DND-41 (cell line): ENCODE measurements at regions not wholly inside any gene's neighbourhood (a gene's known extent, or its start where the extent isn't known, plus 50 kb on each side); places are given as distances from the start of the nearest gene placed in this dataset.

Experiments used
- ATAC-seq: fragments of 200-7000 bp; cut with Tn5 transposase; 3 replicates; pipeline ENCODE4 v1.9.1; 2021; ENCODE audit warnings: low read depth; ENCODE audit not compliant: insufficient read depth
- DNase-seq: peaks from one replicate; pipeline ENCODE4 v3.0.0-alpha.2; 2020
- H2AFZ ChIP-seq: 2 replicates; pipeline ENCODE4 v1.6.0; 2012; ENCODE audit warnings: low read depth, low read length
- H3K27ac ChIP-seq: 2 replicates; pipeline ENCODE4 v1.5.1; 2012; ENCODE audit warnings: low read length, inconsistent platforms
- H3K27me3 ChIP-seq: fragments of 200-600 bp; sonication (generic); 2 replicates; pipeline ENCODE4 v1.6.0; 2012; ENCODE audit warnings: low read length, mild to moderate bottlenecking, inconsistent platforms; ENCODE audit not compliant: insufficient read depth, poor library complexity
- H3K36me3 ChIP-seq: 2 replicates; pipeline ENCODE4 v1.5.1; 2012; ENCODE audit warnings: low read length, inconsistent platforms; ENCODE audit not compliant: insufficient read depth
- H3K4me1 ChIP-seq: 2 replicates; pipeline ENCODE4 v1.5.1; 2012; ENCODE audit warnings: mild to moderate bottlenecking, low read length; ENCODE audit not compliant: insufficient read depth
- H3K4me2 ChIP-seq: 2 replicates; pipeline ENCODE4 v1.6.0; 2012; ENCODE audit warnings: mild to moderate bottlenecking, moderate library complexity, low read length, inconsistent platforms; ENCODE audit not compliant: insufficient read depth
- H3K4me3 ChIP-seq, 2 experiments: fragments of 200-600 bp in 1 of 2; shearing (Covaris generic) in 1 of 2; 2 replicates each; pipeline ENCODE4 v1.5.1; 2012 to 2016; ENCODE audit warnings: inconsistent platforms in 2 of 2, low read length in 2 of 2, mild to moderate bottlenecking in 2 of 2, low read depth in 1 of 2, moderate library complexity in 1 of 2
- H3K79me2 ChIP-seq: 2 replicates; pipeline ENCODE4 v1.6.0; 2012; ENCODE audit warnings: low read length, inconsistent platforms; ENCODE audit not compliant: insufficient read depth
- H3K9ac ChIP-seq: 2 replicates; pipeline ENCODE4 v1.6.0; 2012; ENCODE audit warnings: low read depth, mild to moderate bottlenecking, inconsistent platforms, low read length, moderate library complexity
- H3K9me3 ChIP-seq: 2 replicates; pipeline ENCODE4 v1.5.1; 2012; ENCODE audit warnings: low read length, moderate library complexity, mild to moderate bottlenecking, inconsistent platforms; ENCODE audit not compliant: insufficient read depth, severe bottlenecking
- H4K20me1 ChIP-seq: 2 replicates; pipeline ENCODE4 v1.6.0; 2012; ENCODE audit warnings: low read length; ENCODE audit not compliant: insufficient read depth
- CTCF ChIP-seq: IDR thresholded peaks from 2 replicates; pipeline ENCODE4 v1.5.1; 2012; ENCODE audit warnings: borderline replicate concordance, low read length, moderate library complexity, mild to moderate bottlenecking; ENCODE audit not compliant: poor library complexity, severe bottlenecking; ENCODE audit errors: extremely low read depth
- EZH2 ChIP-seq: IDR thresholded peaks from 3 replicates; pipeline ENCODE4 v1.6.1; 2012; ENCODE audit warnings: borderline replicate concordance, low read depth, mild to moderate bottlenecking, moderate library complexity, low read length, inconsistent platforms; ENCODE audit not compliant: severe bottlenecking

GRCh38 chr4:38243388-38244053, 283.3 kb downstream of the PTTG2 start:
- Histone ChIP-seq H3K9me3 (no peaks in the 10 kb centered on the region), H3K36me3 (no peaks in the 10 kb centered on the region), H4K20me1 (no peaks in the 10 kb centered on the region), H3K4me2 (no peak overlapping the region), H3K79me2 (no peaks in the 10 kb centered on the region), H3K4me3 (no peak overlapping the region), H3K9ac (no peak overlapping the region), H3K27me3 (no peaks in the 10 kb centered on the region), H2AFZ (peak overlapping the region; percentile 38; the same call in 1 of the 2 replicates), H3K4me1 (peaks cover 2% of the 10 kb centered on the region; the same call in 1 of the 2 replicates), H3K27ac (no peak overlapping the region)
- TF ChIP-seq EZH2: no peak
- no peak for TF ChIP-seq CTCF
- DNase-seq: no peak
- ATAC-seq: 0 out of 3 replicates have a peak, but pooled peaks have one; percentile 19

- TF ChIP-seq CTCF: no peak
- no peak for TF ChIP-seq EZH2
- Histone ChIP-seq H3K27ac (no peak overlapping the region), H3K79me2 (no peaks in the 10 kb centered on the region), H2AFZ (no peak overlapping the region), H3K4me2 (no peak overlapping the region), H3K27me3 (no peaks in the 10 kb centered on the region), H3K4me1 (no peaks in the 10 kb centered on the region), H3K9me3 (peaks cover 5% of the 10 kb centered on the region), H3K36me3 (no peaks in the 10 kb centered on the region), H4K20me1 (no peaks in the 10 kb centered on the region), H3K9ac (no peak overlapping the region), H3K4me3 (no peak overlapping the region)
- ATAC-seq (no peak), DNase-seq (no peak)
Measured at GRCh38 chr4:38254825-38255224, 294.6 kb downstream of the PTTG2 start.

DNA sequence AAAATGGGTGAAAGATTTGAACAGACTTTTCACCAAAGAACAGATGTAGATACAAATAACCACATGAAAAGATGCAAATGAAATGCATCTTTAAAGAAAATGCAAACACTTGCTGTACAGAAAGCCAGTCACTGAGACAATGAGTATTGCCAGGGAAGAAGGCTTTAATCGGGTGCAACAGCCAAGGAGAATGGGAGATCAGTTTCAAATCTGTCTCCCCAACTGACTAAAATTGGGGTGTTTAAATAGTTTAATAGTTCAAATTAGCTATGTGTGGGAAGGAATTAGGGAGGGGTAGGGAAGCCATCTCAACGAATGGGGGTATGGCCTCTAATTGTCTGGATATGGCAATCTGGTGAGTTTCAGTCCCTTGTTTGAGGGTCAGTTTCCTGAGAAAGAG, 295.4 kb downstream of the PTTG2 start:
- Histone ChIP-seq H3K27ac (no peak overlapping the region), H3K27me3 (no peaks in the 10 kb centered on the region), H3K9me3 (peaks cover 5% of the 10 kb centered on the region), H3K4me1 (no peaks in the 10 kb centered on the region), H2AFZ (no peak overlapping the region), H3K4me2 (no peak overlapping the region), H3K9ac (no peak overlapping the region), H3K36me3 (no peaks in the 10 kb centered on the region), H3K4me3 (no peak overlapping the region), H4K20me1 (no peaks in the 10 kb centered on the region), H3K79me2 (no peaks in the 10 kb centered on the region)
- TF ChIP-seq EZH2: no peak
- TF ChIP-seq CTCF: no peak
- DNase-seq (no peak), ATAC-seq (no peak)
